ENCODE measurements at regions not wholly inside any gene's neighbourhood (a gene's known extent, or its start where the extent isn't known, plus 50 kb on each side); places are given as distances from the start of the nearest gene placed in this dataset.

GRCh38 chr18:3388323-3388722 lies 61.6 kb upstream of the TGIF1 start:
- H3K4me1 Mint-ChIP-seq (ENCODE audit: low read depth), result no peaks in the 10 kb centered on the region
- peaks cover 5% of the 10 kb centered on the region for H3K9me3 Mint-ChIP-seq
- no peaks in the 10 kb centered on the region for H3K27me3 Mint-ChIP-seq
- H3K4me3 Mint-ChIP-seq, result no peak overlapping the region
- peaks cover 4% of the 10 kb centered on the region for H3K36me3 Mint-ChIP-seq (ENCODE audit: low read depth)
- H3K27ac Mint-ChIP-seq, result no peak overlapping the region

- Mint-ChIP-seq H3K36me3 (ENCODE audit: low read depth) (peaks cover 4% of the 10 kb centered on the region), H3K27ac (no peak overlapping the region), H3K4me1 (ENCODE audit: low read depth) (no peaks in the 10 kb centered on the region), H3K27me3 (no peaks in the 10 kb centered on the region), H3K9me3 (peaks cover 5% of the 10 kb centered on the region), H3K4me3 (no peak overlapping the region)
Observed at GRCh38 chr18:3388980-3389379, 61.0 kb upstream of the TGIF1 start.

- H3K4me1 Mint-ChIP-seq (ENCODE audit: low read depth), result no peaks in the 10 kb centered on the region
- peaks cover 9% of the 10 kb centered on the region for H3K9me3 Mint-ChIP-seq
- no peak overlapping the region for H3K27ac Mint-ChIP-seq
- H3K4me3 Mint-ChIP-seq, result no peak overlapping the region
- no peaks in the 10 kb centered on the region for H3K27me3 Mint-ChIP-seq
- H3K36me3 Mint-ChIP-seq (ENCODE audit: low read depth), result peaks cover 4% of the 10 kb centered on the region
Observed at GRCh38 chr18:3389977-3390376, 60.0 kb upstream of the TGIF1 start.

- Mint-ChIP-seq H3K4me1 (ENCODE audit: low read depth) (no peaks in the 10 kb centered on the region), H3K27me3 (no peaks in the 10 kb centered on the region), H3K36me3 (ENCODE audit: low read depth) (peaks cover 4% of the 10 kb centered on the region), H3K9me3 (peaks cover 13% of the 10 kb centered on the region), H3K4me3 (no peak overlapping the region), H3K27ac (no peak overlapping the region)
Observed at GRCh38 chr18:3391704-3392466, 58.1 kb upstream of the TGIF1 start.

- H3K4me3 Mint-ChIP-seq, result no peak overlapping the region
- no peaks in the 10 kb centered on the region for H3K4me1 Mint-ChIP-seq (ENCODE audit: low read depth)
- no peak overlapping the region for H3K27ac Mint-ChIP-seq
- peaks cover 4% of the 10 kb centered on the region for H3K36me3 Mint-ChIP-seq (ENCODE audit: low read depth)
- H3K9me3 Mint-ChIP-seq, result peaks cover 13% of the 10 kb centered on the region
- no peaks in the 10 kb centered on the region for H3K27me3 Mint-ChIP-seq
Observed at GRCh38 chr18:3392467-3392855, 57.5 kb upstream of the TGIF1 start.

GRCh38 chr18:3394648-3395047 lies 55.3 kb upstream of the TGIF1 start:
- H3K9me3 Mint-ChIP-seq, result peaks cover 13% of the 10 kb centered on the region
- no peaks in the 10 kb centered on the region for H3K27me3 Mint-ChIP-seq
- peaks cover 4% of the 10 kb centered on the region for H3K36me3 Mint-ChIP-seq (ENCODE audit: low read depth)
- H3K4me3 Mint-ChIP-seq, result no peak overlapping the region
- H3K4me1 Mint-ChIP-seq (ENCODE audit: low read depth), result no peaks in the 10 kb centered on the region
- H3K27ac Mint-ChIP-seq, result no peak overlapping the region

- no peaks in the 10 kb centered on the region for H3K27me3 Mint-ChIP-seq
- peaks cover 1% of the 10 kb centered on the region for H3K36me3 Mint-ChIP-seq (ENCODE audit: low read depth)
Observed at GRCh38 chr18:3395466-3395865, 54.5 kb upstream of the TGIF1 start.

GRCh38 chr18:3397031-3397750 lies 52.8 kb upstream of the TGIF1 start:
- no peak overlapping the region for H3K4me3 Mint-ChIP-seq
- H3K4me1 Mint-ChIP-seq (ENCODE audit: low read depth), result peaks cover 8% of the 10 kb centered on the region
- peaks cover 14% of the 10 kb centered on the region for H3K9me3 Mint-ChIP-seq
- H3K27me3 Mint-ChIP-seq, result no peaks in the 10 kb centered on the region
- H3K27ac Mint-ChIP-seq, result no peak overlapping the region
- no peaks in the 10 kb centered on the region for H3K36me3 Mint-ChIP-seq (ENCODE audit: low read depth)

More at GRCh38 chr18:3395466-3395865, 54.5 kb upstream of the TGIF1 start:
- Mint-ChIP-seq H3K4me1 (ENCODE audit: low read depth) (peaks cover 3% of the 10 kb centered on the region), H3K4me3 (no peak overlapping the region), H3K9me3 (peaks cover 14% of the 10 kb centered on the region), H3K27ac (no peak overlapping the region)

- Mint-ChIP-seq H3K27me3 (no peaks in the 10 kb centered on the region), H3K4me3 (no peak overlapping the region), H3K36me3 (ENCODE audit: low read depth) (no peaks in the 10 kb centered on the region), H3K9me3 (peaks cover 14% of the 10 kb centered on the region), H3K27ac (no peak overlapping the region), H3K4me1 (ENCODE audit: low read depth) (peaks cover 12% of the 10 kb centered on the region)
Observed at GRCh38 chr18:3397786-3398185, 52.2 kb upstream of the TGIF1 start.
